ENCODE measurements at regions not wholly inside any gene's neighbourhood (a gene's known extent, or its start where the extent isn't known, plus 50 kb on each side); places are given as distances from the start of the nearest gene placed in this dataset.

- TF ChIP-seq, protein P1, sequence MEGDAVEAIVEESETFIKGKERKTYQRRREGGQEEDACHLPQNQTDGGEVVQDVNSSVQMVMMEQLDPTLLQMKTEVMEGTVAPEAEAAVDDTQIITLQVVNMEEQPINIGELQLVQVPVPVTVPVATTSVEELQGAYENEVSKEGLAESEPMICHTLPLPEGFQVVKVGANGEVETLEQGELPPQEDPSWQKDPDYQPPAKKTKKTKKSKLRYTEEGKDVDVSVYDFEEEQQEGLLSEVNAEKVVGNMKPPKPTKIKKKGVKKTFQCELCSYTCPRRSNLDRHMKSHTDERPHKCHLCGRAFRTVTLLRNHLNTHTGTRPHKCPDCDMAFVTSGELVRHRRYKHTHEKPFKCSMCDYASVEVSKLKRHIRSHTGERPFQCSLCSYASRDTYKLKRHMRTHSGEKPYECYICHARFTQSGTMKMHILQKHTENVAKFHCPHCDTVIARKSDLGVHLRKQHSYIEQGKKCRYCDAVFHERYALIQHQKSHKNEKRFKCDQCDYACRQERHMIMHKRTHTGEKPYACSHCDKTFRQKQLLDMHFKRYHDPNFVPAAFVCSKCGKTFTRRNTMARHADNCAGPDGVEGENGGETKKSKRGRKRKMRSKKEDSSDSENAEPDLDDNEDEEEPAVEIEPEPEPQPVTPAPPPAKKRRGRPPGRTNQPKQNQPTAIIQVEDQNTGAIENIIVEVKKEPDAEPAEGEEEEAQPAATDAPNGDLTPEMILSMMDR (IDR thresholded peaks at IDR 0.05): no peak
- no peak for TF ChIP-seq POLR2A (IDR thresholded peaks at IDR 0.05)
Observed at GRCh38 chrX:39212456-39212855, 411.2 kb downstream of the MID1IP1 start.
